T-helper 2 cell treated with Interferon-gamma antibody and Interleukin-4, amounts not matched to agents 100 ng/mL and 5 ng/mL, for 36 hours (primary cell): ENCODE measurements at regions not wholly inside any gene's neighbourhood (a gene's known extent, or its start where the extent isn't known, plus 50 kb on each side); places are given as distances from the start of the nearest gene placed in this dataset.

Experiments
- intact Hi-C: fragments of 100-400 bp; cut with micrococcal nuclease; formaldehyde crosslinking; loops from one replicate; pipeline ENCODE4 v1.15.1; 2023

GRCh38 chr12:14148489-14149270 is 167.3 kb upstream of the GRIN2B start:
- intact Hi-C loops: no loop called here

GRCh38 chr12:14153803-14154202 is 172.4 kb upstream of the GRIN2B start:
- intact Hi-C loops: no loop called here

GRCh38 chr12:14156606-14157005 is 175.2 kb upstream of the GRIN2B start:
- intact Hi-C loops: no loop called here

DNA sequence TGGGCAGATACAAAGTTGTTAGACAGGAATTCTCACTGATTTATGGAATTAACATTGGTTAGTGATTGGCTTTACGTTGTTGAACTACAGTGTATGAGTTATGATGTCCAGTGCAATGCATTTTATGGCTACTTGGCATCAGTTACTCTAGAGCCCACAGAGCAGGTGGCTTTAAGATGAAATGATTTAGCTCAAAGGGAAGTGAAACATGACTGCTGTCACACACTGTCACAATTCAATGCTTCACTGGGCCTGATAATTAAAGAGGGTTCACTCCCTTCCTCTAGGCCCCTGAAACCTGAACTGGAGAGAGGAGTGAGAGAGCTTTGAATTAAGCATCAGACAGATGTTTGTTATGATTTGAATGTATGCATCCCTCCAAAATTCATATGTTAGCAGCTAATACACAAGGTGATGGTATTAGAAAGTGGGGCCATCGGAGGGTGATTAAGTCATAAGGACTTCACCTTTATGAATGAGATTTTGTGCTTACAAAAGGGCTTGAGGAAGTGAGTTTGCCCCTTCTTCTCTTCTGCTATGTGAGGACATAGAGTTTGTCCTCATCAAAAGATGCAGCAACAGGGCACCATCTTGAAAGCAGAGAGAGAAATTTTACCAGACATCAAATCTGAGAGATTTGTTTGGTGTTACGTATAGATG is 175.8 kb upstream of the GRIN2B start:
- intact Hi-C loops: no loop called here

DNA sequence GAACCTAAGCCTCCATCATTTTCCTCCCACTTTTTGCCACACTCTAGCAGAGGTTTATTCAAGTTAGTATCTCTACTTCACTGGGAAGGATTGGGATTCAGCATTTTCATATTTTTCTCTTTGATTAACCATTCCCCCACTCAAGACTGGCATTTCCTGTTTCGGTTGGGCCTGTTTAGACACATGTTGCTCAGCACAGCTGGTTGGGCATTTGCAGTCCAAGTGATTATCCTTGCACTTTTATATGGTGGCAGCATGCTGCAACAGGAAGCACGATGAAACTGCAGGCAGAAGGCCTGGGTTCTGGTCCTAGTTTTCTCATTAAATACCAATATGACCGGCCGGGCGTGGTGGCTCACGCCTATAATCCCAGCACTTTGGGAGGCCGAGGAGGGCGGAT is 182.9 kb upstream of the GRIN2B start:
- intact Hi-C loops: loop anchor here (10.0 kb wide), 1 partner anchor 799 kb away; no protein-coding TSS in a partner anchor

DNA sequence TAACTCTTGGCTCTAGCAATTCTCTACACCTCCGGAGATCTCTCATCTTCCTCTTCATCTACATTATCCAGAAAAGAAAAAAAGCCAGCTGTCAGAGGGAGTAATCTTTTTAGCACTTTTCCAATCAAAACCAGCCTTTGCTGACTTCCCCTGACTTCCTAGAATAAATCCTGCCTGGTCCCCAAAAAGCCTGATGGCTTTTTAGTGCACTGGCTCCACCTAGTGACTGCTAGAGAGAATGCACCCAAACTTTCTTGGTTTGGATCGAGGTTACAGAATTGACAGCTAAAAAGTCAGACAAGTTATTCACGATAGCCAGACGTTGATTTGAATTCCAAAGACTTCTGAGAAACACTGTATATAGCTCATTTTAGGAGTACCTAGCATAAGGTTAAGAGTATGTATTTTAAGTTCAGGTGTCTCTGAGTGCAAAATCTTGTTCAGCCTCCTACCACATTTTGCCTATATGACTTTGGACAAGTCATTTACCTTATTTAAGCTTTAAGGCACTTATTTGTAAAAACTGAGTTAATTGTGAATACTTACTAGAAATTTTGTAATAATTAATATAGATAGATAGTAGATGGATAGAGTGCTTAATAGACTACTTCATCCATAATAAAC is 185.7 kb upstream of the GRIN2B start:
- intact Hi-C loops: loop anchor here (1.0 to 10.0 kb wide), 3 partner anchors 303 to 888 kb away; no protein-coding TSS in a partner anchor

GRCh38 chr12:14169281-14169680 is 187.9 kb upstream of the GRIN2B start:
- intact Hi-C loops: loop anchor here (10.0 kb wide), 1 partner anchor 804 kb away; no protein-coding TSS in a partner anchor

GRCh38 chr12:14171106-14171505 is 189.7 kb upstream of the GRIN2B start:
- intact Hi-C loops: no loop called here

DNA sequence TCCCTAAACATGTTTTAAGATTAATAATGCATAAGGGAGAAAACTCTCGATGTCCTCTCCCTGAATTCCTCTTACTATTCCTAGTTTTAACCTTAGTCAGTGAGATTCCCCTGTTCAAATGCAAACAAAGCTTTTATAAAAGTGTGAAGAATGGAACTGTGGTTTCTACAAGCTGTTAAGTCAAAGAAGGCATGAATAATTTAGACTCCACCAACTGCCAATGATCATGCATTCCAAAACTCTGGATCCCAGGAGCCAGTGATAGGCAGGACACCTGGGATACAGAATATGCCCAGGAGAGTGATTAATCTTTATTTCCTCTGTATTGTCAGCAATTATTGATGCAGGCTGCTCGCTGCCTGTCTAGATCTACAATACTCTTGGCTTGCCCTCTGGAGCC is 190.3 kb upstream of the ATF7IP start:
- intact Hi-C loops: no loop called here

- intact Hi-C loops: loop anchor here (1.0 to 5.0 kb wide), 2 partner anchors 182 to 232 kb away; partner anchors contain the start of gene ATF7IP
These were observed 179.9 kb upstream of the ATF7IP start for GRCh38 chr12:14185427-14186192.

GRCh38 chr12:14186193-14186502 is 179.3 kb upstream of the ATF7IP start:
- intact Hi-C loops: loop anchor here (1.0 to 5.0 kb wide), 2 partner anchors 181 to 231 kb away; partner anchors contain the start of gene ATF7IP

DNA sequence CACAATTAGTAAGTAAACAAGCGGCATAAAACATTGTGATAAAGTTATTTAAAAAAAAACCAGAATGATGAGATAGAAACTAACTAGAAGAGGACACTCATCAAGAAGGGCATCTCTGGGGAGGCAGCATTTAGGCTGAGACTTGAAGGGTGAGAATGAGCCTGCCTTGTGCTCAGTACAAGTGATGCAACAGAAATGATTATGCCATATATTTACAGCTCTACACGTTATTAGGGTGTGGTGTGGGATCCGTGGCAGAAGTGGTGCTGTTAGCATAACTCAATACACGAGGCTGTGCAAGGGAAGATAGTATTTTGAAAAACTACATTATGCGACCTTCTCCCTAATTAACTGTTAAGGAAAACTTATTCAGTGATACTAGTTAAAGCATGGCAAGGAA is 178.5 kb upstream of the ATF7IP start:
- intact Hi-C loops: loop anchor here (5.0 kb wide), 1 partner anchor 180 kb away; the partner anchor contains the start of gene ATF7IP

DNA sequence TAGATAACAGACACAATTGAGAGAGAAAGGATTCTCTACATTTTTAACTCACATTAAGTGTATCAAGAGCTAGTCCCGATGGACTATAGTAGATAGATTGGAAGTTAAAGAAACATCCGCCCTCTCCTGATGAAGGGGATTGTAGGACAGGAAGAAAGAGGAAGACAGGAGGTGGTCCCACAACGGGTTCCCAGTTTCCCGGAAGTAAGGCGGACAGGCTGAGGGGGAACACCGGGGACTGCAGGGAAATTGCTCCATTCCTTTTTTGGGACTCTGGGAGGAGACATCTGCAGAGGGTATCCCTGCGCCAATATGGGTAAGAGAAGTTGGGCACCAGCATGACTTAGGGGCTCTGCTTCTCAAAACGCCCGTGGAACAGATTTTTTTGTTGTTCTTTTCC is 177.5 kb upstream of the ATF7IP start:
- intact Hi-C loops: loop anchor here (5.0 kb wide), 1 partner anchor 179 kb away; the partner anchor contains the start of gene ATF7IP

DNA sequence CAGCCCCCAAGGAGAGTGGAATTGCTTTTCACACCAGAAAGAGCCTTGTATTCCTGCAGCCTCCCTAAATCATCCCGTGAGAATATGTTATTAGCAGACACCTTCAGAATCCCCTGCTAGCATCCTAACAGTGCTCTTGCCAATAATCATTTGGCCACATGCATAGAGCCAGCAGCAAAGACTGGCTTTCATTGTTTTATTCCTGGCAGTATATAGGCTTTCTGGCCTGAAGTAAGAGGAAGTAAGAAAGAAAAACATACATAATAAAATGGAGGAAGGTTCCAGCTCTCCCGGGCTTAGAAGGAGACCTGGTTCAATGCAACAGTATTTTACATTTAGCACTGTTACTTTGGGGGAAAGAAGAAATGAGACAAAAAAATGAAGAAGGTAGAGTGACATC is 176.7 kb upstream of the ATF7IP start:
- intact Hi-C loops: loop anchor here (5.0 kb wide), 1 partner anchor 179 kb away; the partner anchor contains the start of gene ATF7IP

- intact Hi-C loops: no loop called here
These were observed 174.8 kb upstream of the ATF7IP start for GRCh38 chr12:14190694-14191093.

DNA sequence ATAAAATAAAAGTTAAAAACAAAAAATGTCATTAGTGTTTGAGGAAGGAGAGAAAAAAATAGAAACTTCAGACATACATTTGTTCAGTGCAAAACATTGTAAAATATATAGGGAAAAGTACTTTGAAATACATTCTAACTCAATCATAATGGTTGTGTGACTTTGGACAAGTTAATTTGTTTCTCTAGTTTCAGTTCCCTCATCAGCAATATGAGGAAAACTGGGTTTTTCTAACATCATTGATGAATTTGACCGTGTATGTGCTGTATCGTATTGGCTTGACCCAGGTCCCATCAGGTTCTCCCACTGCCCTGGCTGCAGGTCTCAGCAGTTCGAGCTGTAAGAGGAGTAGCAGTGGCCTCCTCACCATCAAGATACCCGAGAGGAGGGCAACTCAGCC is 173.9 kb upstream of the ATF7IP start:
- intact Hi-C loops: no loop called here

- intact Hi-C loops: no loop called here
These were observed 171.8 kb upstream of the ATF7IP start for GRCh38 chr12:14193639-14194038.

GRCh38 chr12:14194572-14194971 is 170.9 kb upstream of the ATF7IP start:
- intact Hi-C loops: no loop called here

DNA sequence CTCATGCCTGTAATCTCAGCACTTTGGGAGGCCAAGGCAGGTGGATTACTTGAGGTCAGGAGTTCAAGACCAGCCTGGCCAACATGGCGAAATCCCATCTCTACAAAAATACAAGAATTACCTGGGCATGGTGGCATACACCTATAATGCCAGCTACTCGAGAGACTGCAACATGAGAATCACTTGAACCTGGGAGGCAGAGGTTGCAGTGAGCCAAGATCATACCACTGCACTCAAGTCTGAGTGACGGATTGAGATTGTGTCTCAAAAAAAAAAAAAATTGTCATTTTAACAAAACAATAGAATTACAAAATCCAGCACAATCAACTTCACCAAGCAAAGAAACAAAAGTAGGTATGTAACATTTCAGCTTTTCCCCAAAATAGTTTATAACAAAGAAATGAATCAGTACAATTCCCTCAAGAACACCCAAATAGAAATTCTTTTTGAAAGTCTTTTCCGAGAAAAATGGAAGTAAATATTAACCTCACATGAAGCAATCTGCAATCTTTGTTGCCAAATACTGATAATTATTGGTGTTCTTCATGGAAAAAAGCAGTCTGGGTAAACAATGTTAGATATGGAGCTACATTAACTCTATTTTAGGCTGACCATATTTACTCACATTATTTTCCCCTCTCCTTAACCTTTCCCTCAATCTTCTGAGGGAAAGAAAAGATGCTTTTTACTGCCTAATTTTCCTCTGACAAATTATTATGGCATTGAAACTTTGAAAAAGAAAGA is 165.9 kb upstream of the ATF7IP start:
- intact Hi-C loops: no loop called here

DNA sequence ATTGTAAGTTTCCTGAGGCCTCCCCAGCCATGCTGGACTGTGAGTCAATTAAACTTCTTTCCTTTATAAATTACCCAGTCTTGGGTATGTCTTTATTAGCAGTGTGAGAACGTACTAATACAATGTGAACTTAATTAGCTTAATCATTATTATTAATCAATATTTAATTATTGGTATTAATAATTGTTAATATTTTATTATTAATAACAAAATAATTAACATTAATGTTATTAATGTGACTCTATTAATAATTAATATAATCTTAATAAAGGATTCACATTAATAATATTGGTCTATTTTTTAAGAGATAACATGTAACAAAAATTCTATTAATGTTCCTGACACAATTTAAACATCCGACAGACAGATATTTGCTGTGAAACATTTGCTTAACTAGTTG is 164.9 kb upstream of the ATF7IP start:
- intact Hi-C loops: no loop called here

GRCh38 chr12:14201291-14201690 is 164.2 kb upstream of the ATF7IP start:
- intact Hi-C loops: no loop called here
